GM21360 (cell line): ENCODE measurements at regions not wholly inside any gene's neighbourhood (a gene's known extent, or its start where the extent isn't known, plus 50 kb on each side); places are given as distances from the start of the nearest gene placed in this dataset.
A peak's percentile ranks its signal among the peaks of the same experiment; 100 is the strongest.
"Not testable (repeated sequence)": the region's sequence is repeated elsewhere in the genome, so short reads cannot be mapped to it uniquely, and the experiment has no call there.

Experiments used
- ATAC-seq: cut with Tn5 transposase; IDR thresholded peaks from one replicate; pipeline ENCODE4 v1.9.1; 2021; ENCODE audit warnings: mild to moderate bottlenecking, moderate library complexity; ENCODE audit not compliant: unreplicated experiment

DNA sequence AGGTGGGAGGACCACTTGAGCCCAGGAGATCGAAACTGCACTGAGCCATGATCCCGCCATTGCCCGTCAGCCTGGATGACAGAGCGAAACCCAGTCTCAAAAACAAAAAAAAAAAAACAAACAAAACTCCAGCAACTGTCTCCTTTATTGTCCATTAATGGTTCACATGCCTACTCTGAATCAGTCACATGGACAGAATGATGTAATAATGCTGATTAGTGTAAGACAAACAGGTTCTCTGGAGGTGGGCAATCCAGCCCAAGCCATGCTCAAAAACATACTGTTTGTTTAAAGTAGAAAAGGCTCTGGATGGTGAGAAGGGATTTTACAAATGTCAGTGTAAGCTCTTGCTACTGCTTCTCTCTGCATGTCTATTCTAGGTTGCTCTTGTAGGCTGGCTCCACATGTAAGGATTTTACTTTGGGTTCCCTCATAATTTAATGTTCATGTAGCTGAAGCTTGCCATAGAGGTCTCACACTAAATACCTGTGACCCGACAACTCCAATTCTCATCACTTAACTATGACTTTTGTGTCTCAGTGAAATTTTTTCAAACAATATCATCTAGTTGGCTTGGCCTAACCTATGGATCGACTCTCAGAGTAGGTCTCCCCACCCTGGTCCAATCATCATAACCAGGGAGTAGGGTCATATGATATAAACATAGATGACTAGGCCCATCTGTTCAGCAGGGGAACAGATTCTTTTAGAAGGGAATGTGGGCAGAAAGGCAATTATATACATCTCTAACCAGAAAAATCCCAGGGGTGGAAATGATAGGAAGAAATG is 83.9 kb upstream of the SLC39A10 start:
- ATAC-seq = no peak

DNA sequence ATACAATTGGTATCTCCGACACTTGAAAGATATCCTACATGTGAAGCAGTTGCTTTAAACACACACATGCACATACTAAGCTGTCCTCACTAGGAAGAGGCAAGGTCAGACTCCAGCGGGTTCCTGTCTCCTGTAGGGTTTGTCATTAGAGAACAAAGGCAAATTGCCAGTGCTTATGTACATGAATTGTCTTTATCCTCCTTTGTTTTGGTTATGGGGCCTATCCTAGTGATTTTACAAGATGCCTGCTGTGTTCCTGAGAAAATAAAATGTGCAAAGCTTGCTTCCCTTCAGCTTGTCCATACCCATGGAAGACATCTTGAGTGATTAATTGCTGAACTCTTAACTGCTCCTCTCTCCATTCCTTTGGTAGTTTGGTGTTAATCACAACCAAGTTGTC is 86.7 kb upstream of the SLC39A10 start:
- ATAC-seq = no peak

DNA sequence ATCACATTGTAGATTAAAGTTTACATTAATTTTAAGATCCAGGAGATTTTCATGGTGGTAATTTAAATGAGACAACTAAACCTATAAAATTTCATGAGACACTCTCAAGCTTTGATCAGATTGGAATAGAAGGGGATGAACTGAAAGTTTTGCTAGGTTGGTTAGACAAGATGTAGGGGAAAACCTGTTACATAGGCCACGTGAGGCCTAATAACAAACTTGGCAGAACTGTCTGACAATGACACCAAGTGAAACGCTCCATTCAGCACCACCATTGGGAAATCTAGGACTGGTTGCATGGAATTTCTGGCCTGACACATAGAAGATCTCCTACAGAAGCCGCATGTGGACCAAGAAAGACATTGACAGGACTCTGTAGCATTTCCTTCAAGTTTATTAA is 87.8 kb upstream of the SLC39A10 start:
- no peak for ATAC-seq

DNA sequence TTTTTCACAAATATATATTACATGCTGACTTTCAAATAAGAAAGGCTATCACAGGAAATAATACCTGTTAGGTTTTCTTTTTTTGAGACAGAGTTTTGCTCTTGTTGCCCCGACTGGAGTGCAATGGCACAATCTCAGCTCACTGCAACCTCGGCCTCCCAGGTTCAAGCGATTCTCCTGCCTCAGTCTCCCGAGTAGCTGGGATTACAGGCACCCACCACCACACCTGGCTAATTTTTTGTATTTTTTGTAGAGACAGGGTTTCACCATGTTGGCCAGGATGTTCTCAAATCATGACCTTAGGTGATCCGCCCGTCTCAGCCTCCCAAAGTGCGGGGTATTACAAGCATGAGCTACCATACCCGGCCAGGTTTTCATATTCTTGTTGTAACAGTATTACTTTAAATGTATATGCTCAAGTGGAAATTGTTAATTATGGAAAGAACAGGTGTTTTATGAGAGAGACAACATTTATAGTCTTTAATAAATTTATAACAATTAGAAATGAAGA is 92.3 kb upstream of the SLC39A10 start:
- ATAC-seq = not testable (repeated sequence)

DNA sequence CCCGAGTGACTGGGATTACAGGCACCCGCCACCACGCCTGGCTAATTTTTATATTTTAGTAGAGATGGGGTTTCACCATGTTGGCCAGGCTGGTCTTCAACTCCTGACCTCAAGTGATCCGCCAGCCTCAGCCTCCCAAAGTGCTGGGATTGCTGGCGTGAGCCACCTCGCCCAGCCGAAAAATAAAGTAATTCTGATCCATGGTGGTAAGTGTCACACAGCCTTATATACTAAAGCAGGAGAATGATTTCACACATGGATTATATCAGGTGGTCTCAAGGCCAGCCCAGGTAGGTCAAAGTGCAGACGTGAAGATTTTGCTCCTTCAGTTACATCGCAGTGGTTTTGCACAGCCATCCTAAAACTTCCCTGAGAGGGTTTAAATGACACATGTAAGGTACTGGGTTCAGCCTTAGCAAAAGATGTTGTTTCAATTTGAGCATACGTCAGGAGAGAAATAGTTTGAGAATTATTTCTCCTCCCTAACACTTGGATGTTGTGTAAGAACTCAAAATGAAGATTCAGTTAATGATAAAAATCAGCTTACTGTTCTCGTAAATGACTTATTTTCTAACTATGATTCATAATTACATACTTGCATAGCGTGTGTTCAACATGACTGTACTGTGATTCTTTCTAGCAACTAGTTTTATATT is 93.0 kb upstream of the SLC39A10 start:
- ATAC-seq = no peak

DNA sequence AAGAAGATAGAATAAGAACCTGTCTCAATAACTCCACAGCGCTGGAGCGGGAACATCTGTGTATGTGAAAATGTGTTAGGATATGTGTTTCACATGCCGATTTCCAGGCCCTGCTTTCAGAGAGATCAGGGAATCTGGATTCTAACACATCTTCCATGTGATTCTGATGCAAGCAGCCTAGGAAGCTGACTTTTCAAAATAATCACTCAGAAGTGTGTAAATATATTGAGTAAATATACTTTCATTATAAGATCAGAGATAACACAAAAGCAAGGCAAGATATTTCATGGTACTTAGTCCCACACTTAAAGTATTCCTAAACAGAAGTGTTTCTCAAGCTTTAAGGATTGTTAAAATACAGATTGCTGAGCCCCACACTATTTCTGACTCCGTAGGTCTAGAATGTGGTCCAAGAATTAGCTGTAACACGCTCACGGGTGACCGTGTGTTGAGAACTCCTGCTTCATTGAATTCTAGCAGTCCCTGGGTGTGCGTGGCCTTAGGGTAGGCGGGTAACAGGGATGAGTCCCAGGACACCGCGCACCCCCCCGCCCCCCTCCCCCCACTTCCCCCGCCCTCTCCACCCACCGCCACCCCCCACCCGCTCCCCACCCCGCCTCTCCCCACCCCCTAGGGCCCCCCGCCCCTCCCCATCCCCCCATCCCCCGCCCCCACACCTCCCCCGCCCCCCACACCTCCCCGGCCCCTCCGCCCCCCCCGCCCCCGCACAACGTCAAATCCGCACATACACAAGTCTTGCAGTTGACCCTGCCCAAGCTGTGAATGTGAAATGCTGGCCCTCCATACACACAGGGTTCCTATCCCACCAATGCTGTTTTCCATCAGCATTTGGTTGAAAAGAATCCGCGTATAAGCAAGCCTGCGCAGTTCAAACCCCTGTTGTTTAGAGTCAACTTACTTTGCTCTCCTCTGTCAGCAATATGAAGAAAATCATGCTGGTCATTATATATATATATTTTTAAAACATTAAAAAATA is 94.2 kb upstream of the SLC39A10 start:
- no peak for ATAC-seq

DNA sequence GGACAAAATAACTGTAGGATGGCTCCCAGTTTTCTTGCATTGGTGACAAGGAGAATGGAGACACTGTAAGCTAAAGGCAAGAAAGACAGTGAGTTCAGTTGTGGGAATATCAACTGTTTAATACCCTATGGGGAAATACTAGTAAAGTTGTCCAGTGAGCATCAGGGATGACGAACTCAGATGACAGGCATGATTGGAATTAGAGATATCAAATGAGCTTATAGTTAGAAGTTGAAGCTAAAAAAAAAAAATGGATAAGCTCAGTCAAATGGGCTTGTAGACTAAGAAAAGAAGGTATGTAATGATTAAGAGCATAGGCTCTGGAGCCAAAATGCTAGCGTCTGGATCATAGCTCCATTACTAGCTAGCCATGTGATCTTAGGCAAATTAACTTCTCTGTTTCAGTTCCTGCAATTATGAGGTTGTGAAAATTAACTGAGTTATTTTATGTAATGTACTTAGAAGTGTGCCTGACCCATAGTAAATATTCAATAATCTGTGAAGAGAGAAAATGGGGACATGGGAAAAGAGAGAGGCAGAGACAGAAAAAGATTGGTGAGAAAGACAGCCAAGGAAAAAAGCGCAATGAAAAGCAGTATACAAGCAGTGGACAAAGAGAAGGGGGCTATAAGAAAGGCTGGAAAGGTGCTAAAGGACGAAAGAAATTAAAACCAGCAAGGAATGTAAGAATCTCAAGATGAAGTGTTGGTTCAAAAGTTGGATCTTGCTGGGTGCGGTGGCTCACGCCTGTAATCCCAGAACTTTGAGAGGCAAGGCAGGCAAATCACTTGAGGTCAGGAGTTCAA is 95.7 kb upstream of the SLC39A10 start:
- ATAC-seq = peak; percentile 45

DNA sequence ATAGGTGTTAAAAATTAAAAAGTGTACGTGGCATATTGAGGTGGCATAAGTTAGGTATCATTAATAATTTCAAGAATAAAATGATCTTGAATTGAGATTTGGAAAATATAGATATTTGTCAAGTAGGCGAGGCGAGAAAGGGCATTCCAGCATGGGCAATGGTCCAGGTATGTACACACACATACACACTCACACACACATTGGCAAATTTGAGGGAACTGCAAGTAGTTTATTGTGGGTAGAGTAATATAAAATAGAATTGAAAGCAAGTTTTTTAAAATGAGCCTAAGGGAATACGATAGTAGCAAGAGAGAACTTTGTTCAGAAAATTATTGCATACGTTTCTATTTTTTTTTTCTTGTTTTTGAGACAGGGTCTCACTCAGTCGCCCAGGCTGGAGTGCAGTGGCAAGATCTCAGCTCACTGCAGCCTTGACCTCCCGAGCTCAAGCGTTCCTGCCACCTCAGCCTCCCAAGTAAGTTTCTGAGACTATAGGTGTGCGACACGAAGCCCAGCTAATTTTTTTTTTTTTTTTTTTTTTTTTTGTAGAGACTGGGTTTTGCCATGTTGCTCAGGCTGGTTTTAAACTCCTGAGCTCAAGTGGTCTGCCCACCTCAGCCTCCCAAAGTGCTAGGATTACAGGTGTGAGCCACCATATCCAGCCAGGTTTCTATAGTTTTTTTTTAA is 96.7 kb upstream of the SLC39A10 start:
- ATAC-seq = no peak

DNA sequence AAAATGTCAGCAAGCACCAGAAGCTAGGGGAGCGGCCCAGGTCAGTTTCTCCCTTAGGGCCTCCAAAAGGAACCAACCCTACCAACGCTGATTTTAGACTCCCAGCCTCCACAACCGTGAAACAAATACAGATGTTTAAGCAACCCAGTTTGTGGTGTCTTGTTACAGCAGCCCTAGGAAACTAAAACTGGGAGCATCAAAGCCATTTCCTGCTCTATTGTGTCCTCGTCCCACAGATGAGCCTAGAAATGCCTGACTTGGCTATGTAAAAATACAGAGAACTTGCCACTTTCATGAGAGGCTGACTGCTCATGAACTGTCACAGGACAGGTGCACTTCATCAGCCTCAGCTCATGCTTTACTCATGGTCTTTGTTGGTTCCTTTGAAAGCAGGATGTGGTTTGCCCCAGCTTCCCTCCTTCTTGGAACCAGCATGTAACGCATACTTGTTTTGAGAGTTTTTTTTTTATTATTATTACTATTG is 97.6 kb upstream of the SLC39A10 start:
- peak; percentile 85 for ATAC-seq

DNA sequence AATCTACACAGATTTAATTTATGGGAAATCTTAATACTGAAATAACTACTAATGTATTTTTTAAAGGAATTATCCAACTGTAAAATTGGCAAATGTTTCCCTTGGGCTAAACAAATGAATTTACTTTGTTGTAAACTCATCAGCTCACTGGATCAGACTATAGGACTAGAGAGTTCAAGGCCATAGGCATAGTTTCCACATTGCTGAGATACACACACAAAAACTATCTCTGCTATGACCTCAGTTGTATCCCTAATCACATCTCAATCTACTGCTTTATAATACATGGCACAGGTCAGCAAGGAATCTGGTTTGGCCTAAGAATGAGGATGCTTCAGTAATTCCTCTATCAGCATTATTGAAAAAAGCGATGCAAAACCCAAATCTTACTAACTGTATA is 101.1 kb upstream of the SLC39A10 start:
- ATAC-seq = no peak

DNA sequence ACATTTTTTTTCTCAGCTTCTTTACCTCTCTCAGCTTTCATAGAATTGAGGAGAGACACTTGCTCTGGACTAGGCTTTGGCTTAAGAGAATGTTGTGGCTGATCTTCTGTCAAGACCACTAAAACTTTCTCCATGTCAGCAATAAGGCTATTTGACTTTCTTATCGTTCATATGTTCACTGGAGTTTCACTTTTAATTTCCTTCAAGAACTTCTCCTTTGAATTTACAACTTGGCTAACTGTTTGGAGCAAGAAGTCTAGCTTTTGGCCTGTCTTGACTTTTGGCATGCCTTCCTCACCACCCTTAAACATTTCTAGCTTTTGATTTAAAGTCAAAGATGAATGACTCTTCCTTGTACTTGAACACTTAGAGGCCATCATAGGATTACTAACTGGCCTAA is 104.4 kb upstream of the SLC39A10 start:
- no peak for ATAC-seq

DNA sequence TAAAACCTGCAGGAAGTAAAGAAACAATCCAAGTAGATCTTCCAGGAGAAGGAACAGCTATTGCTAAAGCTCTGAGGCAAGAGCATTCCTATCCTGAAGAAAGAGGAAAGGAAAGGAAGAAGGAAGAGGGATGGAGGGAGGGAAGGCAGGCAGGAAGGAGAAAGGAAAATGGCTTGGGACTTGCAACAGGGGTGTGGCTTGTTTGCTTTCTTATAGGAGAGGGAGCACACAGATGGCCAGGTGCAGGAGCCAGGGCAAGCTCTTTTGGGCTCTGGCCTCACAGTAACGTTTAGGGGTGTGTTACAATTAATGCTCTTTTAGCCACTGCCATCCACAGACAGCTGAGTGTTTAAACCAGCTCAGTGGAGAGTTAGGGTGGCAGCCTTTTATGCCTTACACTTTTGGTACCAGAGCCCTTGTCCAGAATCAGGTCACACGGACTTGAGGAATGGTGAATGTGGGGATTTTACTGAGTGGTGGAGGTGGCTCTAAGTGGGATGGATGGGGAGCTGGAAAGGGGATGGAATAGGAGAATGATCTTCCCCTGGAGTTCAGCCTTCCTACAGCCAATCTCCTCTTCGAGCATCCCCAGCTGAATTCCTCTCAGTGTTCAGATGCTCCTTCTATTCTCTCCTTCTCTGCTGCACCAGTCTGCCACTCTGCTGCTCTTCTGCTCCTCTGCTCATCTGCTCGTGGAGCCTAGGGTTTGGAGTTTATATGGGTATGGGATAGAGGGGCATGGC is 108.7 kb upstream of the SLC39A10 start:
- ATAC-seq = no peak

DNA sequence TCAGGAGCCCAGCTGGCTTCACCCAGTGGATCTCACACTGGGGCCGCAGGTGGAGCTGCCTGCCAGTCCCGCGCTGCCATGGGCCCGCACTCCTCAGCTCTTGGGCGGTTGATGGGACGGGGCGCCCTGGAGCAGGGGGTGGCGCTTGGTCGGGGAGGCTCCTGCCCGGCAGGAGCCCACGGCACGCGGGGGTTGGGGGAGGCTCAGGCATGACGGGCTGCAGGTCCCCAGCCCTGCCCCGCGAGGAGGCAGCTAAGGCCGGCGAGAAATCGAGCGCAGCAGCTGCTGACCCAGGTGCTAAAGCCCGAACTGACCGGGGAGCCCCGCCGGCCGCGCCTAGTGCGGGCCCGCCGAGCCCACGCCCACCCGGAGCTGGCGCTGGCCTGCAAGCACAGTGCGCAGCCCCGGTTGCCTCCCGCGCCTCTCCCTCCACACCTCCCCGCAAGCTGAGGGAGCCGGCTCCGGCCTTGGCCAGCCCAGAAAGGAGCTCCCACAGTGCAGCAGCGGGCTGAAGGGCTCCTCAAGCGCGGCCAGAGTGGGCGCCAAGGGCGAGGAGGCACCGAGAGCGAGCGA is 109.7 kb upstream of the SLC39A10 start:
- ATAC-seq = not testable (repeated sequence)

DNA sequence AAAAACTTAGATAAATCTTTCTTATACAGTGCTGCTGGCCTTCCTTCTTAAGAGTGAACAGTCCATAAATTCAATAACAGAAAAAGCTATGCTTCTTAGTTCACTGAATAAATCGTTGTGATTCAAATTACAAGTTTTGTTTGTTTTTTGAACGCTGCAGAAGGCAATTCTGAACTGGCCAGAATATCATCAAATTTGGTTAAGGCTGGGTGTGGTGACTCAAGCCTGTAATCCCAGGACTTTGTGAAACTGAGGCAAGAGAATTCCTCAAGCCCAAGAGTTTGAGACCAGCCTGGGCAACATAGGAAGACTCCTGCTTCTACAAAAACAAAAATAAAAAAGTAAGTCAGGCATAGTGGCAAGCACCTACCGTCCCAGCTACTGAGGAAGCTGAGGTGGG is 111.2 kb upstream of the SLC39A10 start:
- no peak for ATAC-seq

DNA sequence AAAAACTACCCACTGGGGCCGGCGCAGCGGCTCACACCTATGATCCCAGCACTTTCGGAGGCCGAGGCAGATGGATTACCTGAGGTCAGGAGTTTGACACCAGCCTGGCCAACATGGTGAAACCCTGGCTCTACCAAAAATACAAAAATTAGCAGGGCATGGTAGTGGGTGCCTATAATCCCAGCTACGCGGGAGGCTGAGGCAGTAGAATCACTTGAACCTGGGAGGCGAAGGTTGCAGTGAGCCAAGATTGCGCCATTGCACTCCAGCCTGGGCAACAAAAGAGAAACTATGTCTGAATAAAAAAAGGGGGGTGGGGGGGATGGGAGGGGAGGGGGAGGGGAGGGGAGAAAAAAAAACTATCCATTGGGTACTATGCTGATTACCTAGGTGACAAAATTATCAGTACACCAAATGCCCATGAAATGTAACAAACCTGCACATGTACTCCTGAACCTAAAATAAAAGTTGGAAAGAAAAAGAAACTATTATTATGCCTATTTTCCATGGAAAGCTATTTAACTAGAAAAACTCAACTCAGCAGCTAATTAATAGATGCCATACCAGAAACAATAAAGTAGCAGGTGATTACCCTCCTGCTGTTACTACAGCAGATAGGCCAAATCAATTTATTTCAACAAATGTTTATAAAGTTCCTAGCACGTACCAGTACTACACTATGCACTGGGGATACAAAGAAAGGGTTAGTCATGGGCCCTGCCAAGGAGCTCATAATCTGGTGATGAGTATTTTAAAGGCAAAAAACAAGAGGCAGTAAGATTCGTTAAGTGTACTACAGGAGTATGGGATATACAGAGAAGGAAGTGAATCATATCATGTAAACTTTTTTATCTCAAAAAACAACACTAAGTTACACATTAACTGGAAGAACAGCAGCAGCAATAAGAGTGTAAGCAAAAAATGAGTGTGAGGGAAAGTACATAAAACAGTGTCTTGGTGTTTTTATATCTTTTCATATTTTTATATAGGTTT is 112.8 kb upstream of the SLC39A10 start:
- ATAC-seq = peak; percentile 61

DNA sequence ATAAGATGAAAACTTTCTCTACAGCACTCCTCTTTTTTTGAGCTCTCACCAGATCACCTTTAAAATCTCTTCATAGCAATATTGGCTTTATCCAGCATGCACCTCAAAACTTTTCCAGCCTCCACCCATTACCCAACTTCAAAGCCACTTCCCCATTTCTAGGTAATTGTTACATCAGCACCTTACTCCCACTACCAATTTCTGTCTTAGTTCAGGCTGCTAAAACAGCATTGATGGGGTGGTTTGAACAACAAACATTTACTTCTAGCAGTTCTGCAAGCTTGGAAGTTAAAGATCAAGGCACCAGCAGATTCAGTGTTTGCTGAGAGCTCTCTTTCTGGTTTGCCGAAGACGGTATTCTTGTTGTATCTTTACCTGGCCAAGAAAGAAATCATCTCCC is 114.0 kb upstream of the SLC39A10 start:
- no peak for ATAC-seq

DNA sequence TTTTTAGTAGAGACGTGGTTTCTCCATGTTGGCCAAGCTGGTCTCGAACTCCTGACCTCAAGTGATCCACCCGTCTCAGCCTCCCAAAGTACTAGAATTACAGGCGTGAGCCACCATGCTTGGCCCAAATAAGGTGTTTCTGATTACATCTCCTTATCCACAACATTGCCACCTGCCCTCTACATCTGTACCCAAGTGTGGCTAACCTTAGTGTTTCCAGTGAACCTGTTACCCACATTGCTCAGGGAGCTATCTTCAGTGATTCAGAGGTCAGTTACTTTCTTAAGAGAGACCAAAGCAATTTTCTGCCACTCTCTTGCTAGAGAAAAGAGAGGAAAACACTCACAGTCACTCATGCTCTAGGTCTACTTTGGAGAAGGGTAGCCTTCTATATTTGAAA is 115.0 kb upstream of the SLC39A10 start:
- no peak for ATAC-seq
